GM20000 (cell line): ENCODE measurements at regions not wholly inside any gene's neighbourhood (a gene's known extent, or its start where the extent isn't known, plus 50 kb on each side); places are given as distances from the start of the nearest gene placed in this dataset.
"Not testable (repeated sequence)": the region's sequence is repeated elsewhere in the genome, so short reads cannot be mapped to it uniquely, and the experiment has no call there.

Source experiments
- DNase-seq: peaks from one replicate; pipeline ENCODE4 v3.0.0; 2012; ENCODE audit warnings: low spot score
- TF ChIP-seq, protein P1 (sequence below): IDR thresholded peaks from 2 replicates; pipeline ENCODE4 v1.5.1; 2012; ENCODE audit warnings: mild to moderate bottlenecking, control low read depth; ENCODE audit errors: extremely low read depth, missing control alignments

GRCh38 chr10:121326905-121327304 is 271.3 kb downstream of the FGFR2 start:
- DNase-seq: no peak

DNA sequence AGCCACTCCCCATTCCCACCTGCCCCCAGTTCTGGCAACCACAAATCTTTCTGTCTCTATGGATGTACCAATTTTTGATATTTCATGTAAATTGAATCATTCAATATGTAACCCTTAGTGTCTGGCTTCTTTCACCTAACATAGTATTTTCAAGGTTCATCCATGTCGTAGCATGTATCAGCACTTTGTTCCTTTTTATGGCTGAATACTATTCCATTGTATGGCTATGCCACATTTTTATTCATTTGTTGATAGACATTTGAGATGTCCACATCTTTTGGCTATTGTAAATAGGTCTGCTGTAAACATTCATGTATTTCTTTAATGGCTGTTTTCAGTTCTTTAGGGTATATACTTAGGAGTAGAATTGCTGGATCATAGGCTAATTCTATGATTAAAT is 270.5 kb downstream of the FGFR2 start:
- TF ChIP-seq, protein P1, sequence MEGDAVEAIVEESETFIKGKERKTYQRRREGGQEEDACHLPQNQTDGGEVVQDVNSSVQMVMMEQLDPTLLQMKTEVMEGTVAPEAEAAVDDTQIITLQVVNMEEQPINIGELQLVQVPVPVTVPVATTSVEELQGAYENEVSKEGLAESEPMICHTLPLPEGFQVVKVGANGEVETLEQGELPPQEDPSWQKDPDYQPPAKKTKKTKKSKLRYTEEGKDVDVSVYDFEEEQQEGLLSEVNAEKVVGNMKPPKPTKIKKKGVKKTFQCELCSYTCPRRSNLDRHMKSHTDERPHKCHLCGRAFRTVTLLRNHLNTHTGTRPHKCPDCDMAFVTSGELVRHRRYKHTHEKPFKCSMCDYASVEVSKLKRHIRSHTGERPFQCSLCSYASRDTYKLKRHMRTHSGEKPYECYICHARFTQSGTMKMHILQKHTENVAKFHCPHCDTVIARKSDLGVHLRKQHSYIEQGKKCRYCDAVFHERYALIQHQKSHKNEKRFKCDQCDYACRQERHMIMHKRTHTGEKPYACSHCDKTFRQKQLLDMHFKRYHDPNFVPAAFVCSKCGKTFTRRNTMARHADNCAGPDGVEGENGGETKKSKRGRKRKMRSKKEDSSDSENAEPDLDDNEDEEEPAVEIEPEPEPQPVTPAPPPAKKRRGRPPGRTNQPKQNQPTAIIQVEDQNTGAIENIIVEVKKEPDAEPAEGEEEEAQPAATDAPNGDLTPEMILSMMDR: no peak
- no peak for DNase-seq

More at GRCh38 chr10:121326905-121327304, 271.3 kb downstream of the FGFR2 start:
- TF ChIP-seq, protein P1: no peak

GRCh38 chr10:121329631-121330030 is 268.6 kb downstream of the FGFR2 start:
- not testable (repeated sequence) for DNase-seq

- DNase-seq: no peak
- TF ChIP-seq, protein P1: no peak
Observed at GRCh38 chr10:121330563-121330962, 267.7 kb downstream of the FGFR2 start.

DNA sequence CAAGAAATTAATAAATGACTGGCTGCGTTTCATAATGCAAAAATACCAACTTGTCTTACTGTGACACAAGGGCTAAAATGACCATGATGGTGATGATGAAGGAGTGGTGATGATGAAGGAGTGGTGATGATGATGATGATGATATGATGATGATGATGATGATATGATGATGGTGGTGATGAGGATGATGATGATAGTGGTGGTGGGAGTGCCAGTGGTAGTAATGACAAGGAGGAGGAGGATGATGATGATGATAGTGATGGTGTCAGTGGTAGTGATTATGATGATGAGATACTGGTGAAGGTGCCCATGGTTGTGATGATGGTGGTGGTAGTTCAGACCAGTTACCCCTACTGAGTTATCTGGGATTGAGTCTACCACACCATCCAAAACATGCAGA is 265.9 kb downstream of the FGFR2 start:
- no peak for DNase-seq
- TF ChIP-seq, protein P1: no peak

DNA sequence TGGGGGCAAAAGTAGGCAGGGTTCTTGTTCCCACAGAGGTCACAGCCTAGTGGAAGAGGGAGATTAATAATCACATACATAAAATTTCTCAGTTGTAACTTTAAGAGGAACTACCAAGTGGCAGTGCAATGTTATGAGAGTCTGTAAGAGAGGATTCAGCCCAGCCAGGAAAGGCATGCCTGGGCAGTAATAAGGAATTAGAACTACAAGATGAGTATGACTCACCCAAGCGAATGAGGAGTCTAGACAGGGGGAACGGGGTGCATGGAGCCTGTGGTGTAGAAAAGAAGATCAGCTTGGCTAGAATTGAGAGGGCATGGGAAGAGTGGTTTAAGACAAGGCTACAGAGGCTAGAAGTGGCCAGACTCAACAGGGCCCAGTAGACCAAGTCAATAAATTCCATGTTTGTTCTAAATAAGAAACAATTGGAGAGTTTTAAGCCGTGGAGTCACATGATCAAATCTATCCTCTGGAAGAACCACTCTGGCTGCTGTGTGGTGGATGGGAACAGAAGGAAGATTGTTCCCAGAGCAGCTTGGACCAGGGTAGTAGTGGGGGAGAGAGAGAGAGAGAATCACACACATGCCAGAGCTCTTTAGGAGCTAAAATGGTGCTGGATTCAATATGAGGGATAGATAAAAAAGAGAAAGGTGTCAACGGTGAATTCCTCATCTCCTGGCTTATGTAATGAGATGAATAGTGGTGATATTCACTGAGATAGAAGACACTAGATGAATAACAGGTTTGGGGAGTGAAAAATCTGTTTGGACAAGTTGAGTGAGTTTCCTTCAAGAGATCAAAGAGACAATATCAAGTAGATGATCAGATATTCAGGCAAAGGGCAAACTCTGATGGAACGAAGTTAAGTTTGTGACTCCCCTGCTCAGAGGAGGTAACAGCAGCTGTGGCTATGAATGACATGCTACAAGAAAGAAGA is 265.1 kb downstream of the FGFR2 start:
- DNase-seq: no peak
- TF ChIP-seq, protein P1: no peak

DNA sequence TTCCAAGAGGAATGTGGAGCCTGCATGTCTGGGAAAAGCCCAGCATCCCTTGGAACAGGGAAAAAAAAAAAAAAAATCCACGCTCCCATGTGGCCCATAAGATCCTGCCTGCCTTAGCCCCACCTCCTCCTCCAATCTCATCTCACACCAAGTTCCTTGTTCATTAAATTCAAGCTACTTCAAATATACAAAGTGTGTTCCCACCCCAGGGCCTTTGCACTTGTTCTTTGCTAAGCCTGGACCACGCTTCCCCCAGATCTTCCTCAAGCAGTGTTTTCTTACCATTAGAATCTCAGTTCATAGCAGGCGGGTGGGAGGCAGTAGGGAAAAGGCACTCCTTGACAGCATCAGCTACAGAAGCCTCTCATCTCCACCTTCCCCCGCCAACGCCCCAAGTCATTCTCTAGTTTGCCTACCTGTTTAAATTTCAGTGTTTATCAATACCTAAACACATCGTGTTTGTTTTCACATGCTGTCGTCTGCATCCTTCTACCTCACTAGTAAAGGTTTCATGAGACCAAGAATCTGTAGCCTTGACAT is 262.8 kb downstream of the FGFR2 start:
- no peak for DNase-seq
- TF ChIP-seq, protein P1: no peak
